K562 (cell line): ENCODE measurements at regions not wholly inside any gene's neighbourhood (a gene's known extent, or its start where the extent isn't known, plus 50 kb on each side); places are given as distances from the start of the nearest gene placed in this dataset.

Source experiments
- ATF2 ChIP-seq: sonication (generic); formaldehyde crosslinking; IDR thresholded peaks from 2 replicates; pipeline ENCODE4 v1.8.1; 2022; ENCODE audit warnings: missing genetic modification reagents
- CTCF ChIP-seq, 3 experiments: IDR thresholded peaks in 2 of 3; conservative IDR thresholded peaks in 1 of 3; 2 replicates each; pipeline ENCODE4 v1.5.1; 2011 to 2012; ENCODE audit warnings: low read length in 3 of 3, mild to moderate bottlenecking in 3 of 3, control low read depth in 2 of 3, improper control_type of control experiment in 1 of 3, inconsistent platforms in 1 of 3, low read depth in 1 of 3, mixed read lengths in 1 of 3, moderate library complexity in 1 of 3; ENCODE audit not compliant: insufficient read depth in 2 of 3
- ELK1 ChIP-seq: sonication (generic); formaldehyde crosslinking; IDR thresholded peaks from 2 replicates; pipeline ENCODE4 v1.8.1; 2022; ENCODE audit warnings: missing genetic modification reagents
- ESRRA ChIP-seq: fragments of 450-650 bp; IDR thresholded peaks from 2 replicates; pipeline ENCODE4 v1.6.1; 2014; ENCODE audit warnings: low read depth, mild to moderate bottlenecking, moderate library complexity, borderline replicate concordance
- FOS ChIP-seq: IDR thresholded peaks from 3 replicates; pipeline ENCODE4 v1.6.1; 2011; ENCODE audit not compliant: insufficient read length; ENCODE audit errors: extremely low read depth
- HMGXB4 ChIP-seq: sonication (generic); formaldehyde crosslinking; IDR thresholded peaks from 2 replicates; pipeline ENCODE4 v1.8.1; 2023; ENCODE audit warnings: mild to moderate bottlenecking, missing genetic modification reagents
- NBN ChIP-seq: fragments of 450-650 bp; IDR thresholded peaks from 2 replicates; pipeline ENCODE4 v1.6.1; 2016; ENCODE audit warnings: low read depth, mild to moderate bottlenecking
- POLR2A ChIP-seq: fragments of 450-650 bp; conservative IDR thresholded peaks from 2 replicates; pipeline ENCODE4 v1.6.1; 2016
- POLR2G ChIP-seq: fragments of 200-400 bp; formaldehyde crosslinking; IDR thresholded peaks from 2 replicates; pipeline ENCODE4 v1.6.1; 2017; ENCODE audit warnings: low read depth, mild to moderate bottlenecking, antibody characterized with exemption, low read length, moderate library complexity
- REST ChIP-seq, 2 experiments: fragments of 450-650 bp; formaldehyde crosslinking in 1 of 2; IDR thresholded peaks; 2 replicates each; pipeline versions ENCODE4 v1.4.0 to v1.6.1; 2014 to 2020; ENCODE audit warnings: mild to moderate bottlenecking in 2 of 2, borderline replicate concordance in 1 of 2, low read depth in 1 of 2
- RNF219 ChIP-seq: fragments of 250-450 bp; sonication (Bioruptor Pico); IDR thresholded peaks from 2 replicates; pipeline ENCODE4 v1.5.0; 2022; ENCODE audit warnings: mild to moderate bottlenecking
- ZHX1 ChIP-seq: fragments of 150-350 bp; conservative IDR thresholded peaks from 2 replicates; pipeline ENCODE4 v1.6.1; 2014; ENCODE audit warnings: low read length

- no peak for TF ChIP-seq HMGXB4 (CRISPR knock-in tag)
- TF ChIP-seq REST (IDR thresholded peaks at IDR 0.05; ENCODE audit: borderline replicate concordance) = no peak
- TF ChIP-seq REST (CRISPR knock-in tag; IDR thresholded peaks at IDR 0.05; ENCODE audit: low read depth) = no peak
- no peak for TF ChIP-seq ESRRA
- no peak for TF ChIP-seq CTCF (IDR thresholded peaks at IDR 0.05 in 2 of 3, conservative IDR thresholded peaks at IDR 0.05 in 1 of 3; ENCODE audit: insufficient read depth in 2 of 3, low read depth in 1 of 3, low read length in 3 of 3)
- no peak for TF ChIP-seq ZHX1
- no peak for TF ChIP-seq POLR2G
- TF ChIP-seq POLR2A = no peak
- no peak for TF ChIP-seq RNF219
- no peak for TF ChIP-seq ELK1 (CRISPR knock-in tag)
- TF ChIP-seq FOS = no peak
- TF ChIP-seq NBN = no peak
- TF ChIP-seq ATF2 (CRISPR knock-in tag) = no peak
Measured at GRCh38 chr13:31878495-31878894, 139.2 kb downstream of the RXFP2 start.
